ENCODE measurements at regions not wholly inside any gene's neighbourhood (a gene's known extent, or its start where the extent isn't known, plus 50 kb on each side); places are given as distances from the start of the nearest gene placed in this dataset.

- H3K27me3 Mint-ChIP-seq (ENCODE audit: low read depth), result peaks cover 3% of the 10 kb centered on the region; the same call in 1 of the 2 replicates
- peaks cover 8% of the 10 kb centered on the region for H3K9me3 Mint-ChIP-seq
- ChIA-PET CTCF (no interaction called here), POLR2A (no interaction called here)
- TF ChIP-seq NR3C1 (CRISPR knock-in tag; conservative IDR thresholded peaks at IDR 0.05; ENCODE audit: low read depth) (no peak), ZBTB21 (CRISPR knock-in tag; IDR thresholded peaks at IDR 0.05; ENCODE audit: borderline replicate concordance) (no peak), ZNF425 (CRISPR knock-in tag; conservative IDR thresholded peaks at IDR 0.05) (no peak), JAZF1 (CRISPR knock-in tag; IDR thresholded peaks at IDR 0.05) (no peak), PREB (CRISPR knock-in tag; IDR thresholded peaks at IDR 0.05; ENCODE audit: borderline replicate concordance) (no peak), NR1H2 (CRISPR knock-in tag; IDR thresholded peaks at IDR 0.05) (no peak), EMX1 (CRISPR knock-in tag; IDR thresholded peaks at IDR 0.05) (no peak), TEAD4 (CRISPR knock-in tag; IDR thresholded peaks at IDR 0.05) (no peak), TP53 (CRISPR knock-in tag; IDR thresholded peaks at IDR 0.05) (no peak), NFATC4 (CRISPR knock-in tag; IDR thresholded peaks at IDR 0.05) (no peak), FOXK1 (CRISPR knock-in tag; IDR thresholded peaks at IDR 0.05) (no peak), ATF1 (CRISPR knock-in tag; IDR thresholded peaks at IDR 0.05) (no peak)
- H3K4me1 Mint-ChIP-seq, result no peaks in the 10 kb centered on the region
- no peaks in the 10 kb centered on the region for H3K36me3 Mint-ChIP-seq
- ATAC-seq (no peak), DNase-seq (ENCODE audit: low spot score) (no peak)
- no peak overlapping the region for H3K4me3 Mint-ChIP-seq
- H3K27ac Mint-ChIP-seq, result no peak overlapping the region
These were observed 329.1 kb downstream of the AR start for GRCh38 chrX:67872958-67873357.

DNA sequence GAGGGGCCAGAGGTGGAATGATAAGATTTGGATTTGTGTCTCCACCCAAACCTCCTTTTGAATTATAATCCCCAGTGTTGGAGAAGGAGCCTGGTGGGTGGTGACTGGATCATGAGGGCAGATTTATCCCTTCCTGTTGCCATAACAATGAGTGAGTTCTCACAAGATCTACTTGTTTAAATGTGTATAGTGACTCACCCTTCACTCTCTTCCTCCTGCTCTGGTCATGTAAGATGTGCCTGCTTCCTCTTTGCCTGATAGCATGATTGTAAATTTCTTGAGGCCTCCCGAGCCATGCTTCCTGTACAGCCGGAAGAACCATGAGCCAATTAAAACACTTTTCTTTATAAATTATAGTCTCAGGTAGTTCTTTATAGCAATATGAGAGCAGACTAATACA is 348.6 kb downstream of the AR start:
- ATAC-seq (no peak), DNase-seq (ENCODE audit: low spot score) (no peak)
- Mint-ChIP-seq H3K4me3 (no peak overlapping the region), H3K36me3 (peaks cover 34% of the 10 kb centered on the region), H3K4me1 (no peaks in the 10 kb centered on the region), H3K9me3 (peaks cover 42% of the 10 kb centered on the region), H3K27ac (no peak overlapping the region), H3K27me3 (ENCODE audit: low read depth) (peaks cover 8% of the 10 kb centered on the region)
- POLR2A ChIA-PET, result no interaction called here
- CTCF ChIA-PET, result no interaction called here
- TF ChIP-seq NFE2L1 (CRISPR knock-in tag; IDR thresholded peaks at IDR 0.05) (no peak), PRRX2 (CRISPR knock-in tag; IDR thresholded peaks at IDR 0.05) (no peak), SOX15 (CRISPR knock-in tag; IDR thresholded peaks at IDR 0.05) (no peak), IRF2 (CRISPR knock-in tag; IDR thresholded peaks at IDR 0.05; ENCODE audit: borderline replicate concordance, low read depth) (no peak), USF2 (CRISPR knock-in tag; IDR thresholded peaks at IDR 0.05) (no peak), ZNF423 (CRISPR knock-in tag; IDR thresholded peaks at IDR 0.05) (no peak), ARID4B (CRISPR knock-in tag; IDR thresholded peaks at IDR 0.05; ENCODE audit: borderline replicate concordance) (no peak)
